GM19025 (cell line): ENCODE measurements at regions not wholly inside any gene's neighbourhood (a gene's known extent, or its start where the extent isn't known, plus 50 kb on each side); places are given as distances from the start of the nearest gene placed in this dataset.
A peak's percentile ranks its signal among the peaks of the same experiment; 100 is the strongest.
"Not testable (repeated sequence)": the region's sequence is repeated elsewhere in the genome, so short reads cannot be mapped to it uniquely, and the experiment has no call there.

ENCODE experiments used
- ATAC-seq: cut with Tn5 transposase; IDR thresholded peaks from one replicate; pipeline ENCODE4 v1.9.1; 2021; ENCODE audit warnings: mild to moderate bottlenecking, low read depth, moderate library complexity; ENCODE audit not compliant: unreplicated experiment

DNA sequence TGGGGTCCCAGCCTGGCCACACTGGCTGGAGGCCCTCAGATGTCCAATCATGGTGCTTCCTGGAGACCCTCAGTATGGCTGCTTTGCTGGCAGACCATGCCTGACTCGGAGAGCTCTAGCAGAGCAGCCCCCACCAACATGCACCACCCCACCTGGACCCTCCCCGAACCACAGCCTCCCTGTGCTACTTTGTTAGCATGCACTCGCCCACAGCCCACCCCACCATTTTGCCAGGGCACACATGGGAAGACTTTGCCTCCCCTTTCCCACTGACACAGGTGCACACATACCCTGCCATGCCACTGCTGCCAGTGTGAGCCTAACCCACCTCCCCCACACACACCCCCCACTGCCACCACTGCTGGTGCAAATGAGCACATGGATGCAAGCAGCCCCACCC is 497.5 kb upstream of the PBX1 start:
- ATAC-seq = no peak

DNA sequence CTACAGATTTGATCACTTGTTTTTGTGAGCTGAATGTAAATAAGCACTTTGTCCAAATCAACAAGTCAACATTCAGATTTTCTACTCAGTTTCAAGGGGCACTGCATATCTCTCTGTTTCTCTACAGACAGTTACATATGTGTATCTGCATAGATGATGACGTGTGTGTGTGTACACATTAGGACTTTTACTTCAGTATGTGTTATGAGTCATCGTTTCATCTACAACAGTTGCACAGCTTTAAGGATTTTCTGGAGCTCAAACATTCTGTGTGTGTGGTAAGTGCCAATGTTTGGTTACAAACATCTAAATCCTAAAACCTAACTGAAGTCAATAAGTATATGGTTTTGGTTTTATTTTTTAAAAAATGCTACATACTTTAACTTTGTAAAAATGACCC is 494.5 kb upstream of the PBX1 start:
- no peak for ATAC-seq

DNA sequence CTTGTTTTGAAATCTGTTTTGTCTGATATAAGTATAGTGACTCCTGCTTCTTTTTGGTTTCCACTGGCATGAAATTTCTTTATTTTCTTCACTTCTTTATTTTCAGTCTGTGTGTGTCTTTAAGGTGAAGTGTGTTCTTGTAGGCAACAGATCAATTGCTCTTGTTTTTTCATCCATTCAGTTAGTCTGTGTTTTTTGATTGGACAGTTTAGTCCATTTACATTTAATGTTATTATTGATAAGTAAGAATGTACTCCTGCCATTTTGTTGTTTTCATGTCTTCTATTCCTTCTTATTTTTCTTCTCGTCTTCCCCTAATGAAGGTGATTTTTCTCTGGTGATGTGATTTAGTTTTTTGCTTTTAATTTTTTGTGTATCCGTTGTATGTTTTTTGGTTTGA is 487.7 kb upstream of the PBX1 start:
- no peak for ATAC-seq

DNA sequence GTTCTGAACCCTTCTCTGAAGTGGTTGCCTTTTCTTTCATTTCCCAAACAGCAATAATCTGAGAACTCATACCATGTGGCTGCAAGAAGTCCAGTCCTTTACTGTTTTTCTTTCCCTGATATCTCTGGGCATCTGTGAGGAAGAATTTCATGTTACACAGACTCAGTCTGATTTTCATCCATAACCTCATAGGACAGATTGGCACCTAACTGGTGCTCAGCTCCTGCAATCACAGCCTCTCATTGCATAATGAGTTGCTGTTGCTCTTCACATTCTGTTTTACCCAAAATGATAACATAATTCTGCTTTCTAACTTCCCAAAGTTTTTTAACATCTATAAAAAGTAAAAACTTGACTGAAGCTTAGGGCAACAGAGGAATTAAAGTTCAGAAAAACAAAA is 472.2 kb upstream of the PBX1 start:
- no peak for ATAC-seq

DNA sequence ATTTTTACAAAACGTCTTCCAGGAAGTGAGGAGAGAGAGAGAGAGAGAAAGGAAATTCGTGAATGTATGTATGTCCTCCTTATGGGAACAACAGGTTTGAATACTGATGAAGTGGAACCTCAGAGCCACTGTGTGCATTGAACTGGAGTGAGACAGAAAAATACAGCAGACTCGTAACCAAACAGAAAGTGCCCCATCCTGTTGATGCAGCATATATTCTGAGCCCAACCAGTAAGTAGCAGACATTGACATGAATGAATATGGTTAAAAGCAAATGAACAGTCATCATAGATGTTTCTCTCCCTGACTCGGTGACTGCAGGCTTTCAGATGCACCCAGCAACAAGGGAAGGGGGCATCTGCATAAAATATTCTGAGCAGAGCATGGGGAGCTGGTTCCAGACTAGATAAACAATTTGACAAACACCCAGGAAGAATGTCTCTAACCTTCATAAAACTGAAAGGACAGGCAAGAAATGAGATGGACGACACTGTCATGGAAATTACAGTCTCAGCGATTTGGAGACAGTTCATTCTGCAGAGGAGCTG is 471.0 kb upstream of the PBX1 start:
- ATAC-seq = no peak

DNA sequence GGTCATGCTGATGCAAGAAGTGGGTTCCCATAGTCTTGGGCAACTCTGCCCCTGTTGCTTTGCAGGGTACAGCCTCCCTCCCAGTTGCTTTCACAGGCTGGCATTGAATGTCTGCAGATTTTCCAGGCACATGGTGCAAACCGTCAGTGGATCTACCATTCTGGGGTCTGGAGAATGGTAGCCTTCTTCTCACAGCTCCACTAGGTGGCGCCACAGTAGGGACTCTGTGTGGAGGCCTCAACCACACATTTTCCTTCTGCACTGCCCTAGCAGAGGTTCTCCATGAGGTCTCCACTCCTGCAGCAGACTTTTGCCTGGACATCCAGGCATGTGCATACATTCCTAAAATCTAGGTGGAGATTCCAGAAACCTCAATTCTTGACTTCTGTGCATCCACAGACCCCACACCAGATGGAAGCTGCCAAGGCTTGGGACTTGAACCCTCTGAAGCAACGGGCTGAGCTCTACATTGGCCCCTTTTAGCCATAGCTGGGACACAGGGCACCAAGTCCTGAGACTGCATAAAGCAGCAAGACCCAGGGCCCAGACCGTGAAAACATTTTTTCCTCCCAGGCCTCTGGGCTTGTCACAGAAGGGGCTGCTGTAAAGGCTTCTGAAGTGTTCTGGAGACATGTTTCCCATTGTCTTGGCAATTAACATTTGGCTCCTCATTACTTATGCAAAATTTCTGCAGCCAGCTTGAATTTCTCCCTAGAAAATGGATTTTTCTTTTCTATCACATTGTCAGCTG is 466.2 kb upstream of the PBX1 start:
- no peak for ATAC-seq

DNA sequence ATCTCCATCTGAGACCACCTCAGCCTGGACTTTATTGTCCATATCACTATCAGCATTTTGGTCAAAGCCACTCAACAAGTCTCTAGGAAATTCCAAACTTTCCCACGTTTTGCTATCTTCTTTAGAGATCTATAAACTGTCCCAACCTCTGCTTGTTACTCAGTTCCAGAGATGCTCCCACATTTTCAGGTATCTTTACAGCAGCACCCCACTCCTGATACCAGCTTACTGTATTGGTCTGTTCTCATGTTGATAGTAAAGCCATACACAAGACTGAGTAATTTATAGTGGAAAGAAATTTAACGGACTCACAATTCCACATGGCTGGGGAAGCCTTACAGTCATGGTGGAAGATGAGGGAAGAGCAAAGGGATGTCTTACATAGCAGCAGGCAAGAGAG is 465.4 kb upstream of the PBX1 start:
- ATAC-seq = no peak

DNA sequence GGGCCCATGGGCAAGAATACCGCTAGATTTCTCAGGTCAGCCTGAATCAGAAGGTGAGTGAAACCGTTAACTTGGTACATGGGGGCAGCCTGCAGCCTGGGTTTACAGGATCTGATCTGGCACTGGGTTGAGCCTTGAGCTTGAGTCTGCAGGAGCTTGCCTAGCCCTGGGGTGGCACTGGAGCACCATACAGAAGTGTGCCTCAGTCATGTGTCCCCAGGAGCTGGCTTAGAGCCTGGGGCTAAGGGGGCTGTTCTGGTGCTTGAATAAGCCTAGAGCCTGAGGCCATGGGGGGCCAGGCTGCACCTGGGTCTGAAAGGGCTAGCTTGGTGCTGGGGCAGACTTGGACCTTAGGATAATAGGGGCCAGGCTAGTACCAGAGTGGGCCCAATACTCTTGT is 457.2 kb upstream of the PBX1 start:
- no peak for ATAC-seq

DNA sequence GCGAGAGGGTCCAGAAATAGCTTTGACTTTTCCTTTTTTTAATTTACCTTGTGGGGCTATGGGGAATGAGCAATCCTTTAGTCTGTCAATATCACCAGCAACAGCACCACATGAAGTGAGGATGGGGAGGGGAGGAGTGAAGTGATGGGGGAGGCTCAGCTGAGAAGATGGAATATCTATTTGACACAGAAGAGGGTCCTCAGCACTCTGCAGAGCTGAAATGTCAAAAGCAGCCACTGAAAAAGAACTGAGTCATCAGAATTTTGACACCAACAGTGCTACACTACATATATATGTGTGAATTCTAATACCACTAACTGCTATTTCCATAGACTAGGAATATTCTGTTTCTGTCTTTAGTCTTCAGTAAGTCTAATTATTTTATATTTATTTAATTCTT is 427.0 kb upstream of the PBX1 start:
- no peak for ATAC-seq

DNA sequence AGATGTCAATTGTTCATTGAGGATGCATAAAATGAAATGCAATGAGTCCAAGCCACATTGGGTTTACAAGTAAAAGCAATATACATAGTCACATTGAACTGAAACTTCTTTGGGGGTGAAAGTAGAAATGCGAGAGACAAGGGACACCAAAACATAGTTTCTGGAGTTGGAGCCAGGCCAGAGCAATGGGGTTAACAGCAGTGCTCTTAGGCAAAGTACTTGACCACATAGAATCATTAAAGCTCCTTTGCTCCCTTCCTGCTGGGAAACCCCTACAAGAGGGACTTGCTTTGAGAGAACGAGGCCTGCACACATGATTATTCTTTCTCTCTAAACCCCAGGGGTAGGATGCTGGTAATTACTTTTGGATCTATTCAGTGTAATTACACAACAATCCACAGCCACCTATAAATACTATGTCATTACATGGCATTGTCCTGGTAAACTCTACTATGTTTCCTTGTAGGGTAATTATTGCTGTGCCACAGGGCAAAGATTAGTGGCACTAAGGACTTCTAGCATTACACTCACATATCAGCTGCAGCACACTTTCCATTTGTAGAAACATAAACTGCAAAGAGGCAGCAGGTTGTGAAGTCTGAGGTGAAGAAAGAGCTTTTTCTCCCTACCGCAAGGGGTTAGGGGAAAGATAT is 421.6 kb upstream of the PBX1 start:
- peak; percentile 57 for ATAC-seq

DNA sequence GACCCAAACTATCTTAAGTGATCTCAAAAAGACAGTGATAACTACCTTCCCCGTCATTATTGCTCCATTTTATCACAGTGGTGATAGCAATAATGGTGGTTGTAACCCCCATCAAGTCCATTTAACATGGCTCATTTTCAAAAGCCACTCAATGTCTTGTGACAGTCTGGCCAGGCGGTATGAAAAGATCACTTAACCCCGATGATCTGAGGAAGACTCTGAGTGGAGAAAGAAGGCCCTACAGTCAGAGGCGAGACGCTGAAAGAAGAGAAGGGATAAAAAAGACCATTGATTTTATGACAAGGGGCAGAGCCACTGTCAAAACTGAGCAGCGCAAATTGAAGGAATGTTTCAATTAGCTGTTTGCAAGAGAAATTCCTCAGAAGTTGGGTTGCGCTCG is 417.2 kb upstream of the PBX1 start:
- no peak for ATAC-seq

DNA sequence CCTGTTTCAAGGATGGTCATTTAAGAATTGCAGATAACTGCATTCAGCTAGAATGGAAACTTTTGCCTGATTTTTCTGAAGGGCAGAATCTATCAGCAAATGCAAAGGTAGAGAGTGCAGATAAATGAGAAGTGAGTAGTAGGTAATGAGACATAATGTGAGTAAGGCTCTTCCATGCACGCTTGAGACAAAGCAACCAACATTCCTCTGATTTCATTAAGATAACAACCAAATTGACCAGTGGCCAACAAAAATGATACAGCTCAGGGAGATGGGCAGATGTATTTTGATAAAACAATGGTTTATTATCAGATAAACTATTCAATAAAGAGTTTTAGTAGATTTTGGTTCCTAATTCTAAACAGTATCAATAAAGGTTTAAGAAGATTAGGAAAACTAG is 404.4 kb upstream of the PBX1 start:
- ATAC-seq = no peak

DNA sequence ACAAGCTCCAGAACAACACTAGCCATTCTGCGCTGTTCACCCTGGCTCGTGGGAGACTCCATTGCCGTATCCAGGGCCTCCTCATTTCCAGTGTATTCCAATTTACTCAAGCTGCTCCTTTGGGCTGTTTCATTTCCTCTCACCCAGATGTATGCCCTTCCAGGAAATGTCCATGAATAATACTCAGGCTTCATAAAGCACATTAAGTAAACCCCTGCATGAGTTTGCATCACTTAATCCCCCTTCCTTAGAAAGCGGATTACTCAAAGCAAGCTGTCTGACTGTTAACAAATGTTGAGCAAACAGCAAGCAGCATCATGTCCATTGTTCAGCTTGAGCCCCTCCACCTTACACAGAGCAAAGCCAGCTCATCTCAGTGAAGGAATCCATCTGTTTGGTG is 403.6 kb upstream of the PBX1 start:
- ATAC-seq = no peak

DNA sequence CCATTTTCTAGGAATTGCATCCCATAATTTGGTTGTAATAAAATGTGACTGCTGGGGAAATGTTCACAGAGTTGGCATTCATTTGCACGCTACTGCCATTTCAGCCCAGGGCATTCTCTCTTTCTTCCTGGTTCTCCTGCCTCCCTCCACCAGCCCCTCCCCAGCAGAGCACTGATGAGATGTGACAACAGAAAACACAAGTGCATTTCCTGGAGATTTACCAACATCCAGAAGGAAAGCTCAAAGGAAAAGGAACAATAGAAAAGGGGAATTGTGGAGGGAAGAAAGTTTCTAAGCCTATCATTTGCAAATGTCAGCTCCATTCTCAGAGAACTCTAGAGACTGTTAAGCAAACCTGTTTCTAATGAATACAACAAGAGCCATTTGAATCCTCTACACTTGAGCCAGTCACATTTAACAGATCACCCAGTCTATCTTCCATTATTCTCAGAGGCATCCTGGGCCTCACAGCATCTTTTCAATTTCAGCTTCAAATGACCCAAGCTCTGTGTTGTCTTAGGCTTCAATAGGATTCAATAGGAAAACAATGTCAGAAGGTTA is 395.6 kb upstream of the PBX1 start:
- ATAC-seq = no peak

DNA sequence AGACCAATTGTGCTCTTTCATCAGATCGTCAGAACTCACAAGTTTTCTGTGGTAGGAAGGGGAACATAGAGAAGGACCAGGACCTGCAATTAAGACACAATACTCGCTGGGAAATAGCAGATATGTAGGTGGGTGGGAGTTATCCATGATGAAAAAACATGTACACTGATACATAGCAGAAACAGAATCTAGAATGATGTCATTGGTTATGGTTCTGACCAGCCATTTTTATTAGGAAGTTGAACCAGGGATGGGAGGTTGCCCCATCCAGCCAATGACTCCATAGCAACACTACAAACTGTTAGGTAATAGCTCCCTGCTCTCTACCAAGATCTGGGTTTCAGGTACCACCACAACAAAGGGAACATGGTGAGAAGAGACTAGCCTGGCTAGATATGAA is 393.5 kb upstream of the PBX1 start:
- no peak for ATAC-seq

DNA sequence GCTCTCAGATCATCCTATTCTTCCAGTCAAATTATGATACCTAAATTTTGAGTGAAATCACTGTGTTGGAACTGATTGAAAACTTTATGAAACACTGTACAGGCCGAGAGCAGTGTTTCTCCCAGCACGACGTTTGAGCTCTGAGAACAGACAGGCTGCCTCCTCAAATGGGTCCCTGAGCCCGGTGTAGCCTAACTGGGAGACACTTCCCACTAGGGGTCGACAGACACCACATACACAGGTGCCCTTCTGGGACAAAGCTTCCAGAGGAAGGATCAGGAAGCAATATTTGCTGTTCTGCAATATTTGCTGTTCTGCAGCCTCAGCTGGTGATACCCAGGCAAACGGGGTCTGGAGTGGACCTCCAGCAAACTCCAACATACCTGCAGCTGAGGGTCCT is 392.5 kb upstream of the PBX1 start:
- ATAC-seq = not testable (repeated sequence)

DNA sequence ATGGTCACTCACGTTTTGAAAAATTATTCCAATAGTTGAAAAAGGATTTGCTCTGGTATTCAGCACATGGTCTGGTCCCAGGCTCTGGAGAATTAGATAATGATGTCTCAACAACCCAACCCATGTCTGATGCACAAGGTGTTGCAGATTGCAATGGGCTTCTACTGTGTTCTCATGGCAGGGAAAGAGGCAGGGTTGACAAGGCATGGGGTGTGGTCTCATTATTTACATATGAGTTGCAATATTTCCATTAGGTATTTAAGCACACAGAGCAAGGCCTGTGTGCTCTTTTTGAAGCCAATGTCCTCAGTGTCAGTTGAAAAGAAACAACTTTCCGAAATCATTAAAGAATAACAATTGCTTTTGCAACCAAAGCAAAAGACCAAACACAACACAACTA is 381.9 kb upstream of the PBX1 start:
- ATAC-seq = no peak

DNA sequence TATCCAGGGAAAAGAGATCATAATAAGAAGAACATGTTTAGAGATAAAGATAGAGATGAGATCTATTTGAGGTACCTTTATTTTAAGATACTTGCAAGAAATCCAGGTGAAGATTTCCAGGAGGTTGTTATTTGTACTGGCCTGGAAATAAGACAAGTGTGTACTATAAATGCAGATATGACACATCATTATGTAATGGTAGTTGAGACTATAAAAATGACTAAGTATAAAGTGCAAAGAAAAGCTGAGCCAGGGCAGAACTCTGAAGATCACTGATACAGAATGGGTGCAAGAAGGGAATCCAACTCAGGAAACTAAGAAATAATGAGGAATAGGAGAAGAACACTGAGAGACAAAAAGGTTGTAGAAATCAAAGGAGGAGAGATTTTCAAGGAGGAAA is 378.2 kb upstream of the PBX1 start:
- no peak for ATAC-seq

DNA sequence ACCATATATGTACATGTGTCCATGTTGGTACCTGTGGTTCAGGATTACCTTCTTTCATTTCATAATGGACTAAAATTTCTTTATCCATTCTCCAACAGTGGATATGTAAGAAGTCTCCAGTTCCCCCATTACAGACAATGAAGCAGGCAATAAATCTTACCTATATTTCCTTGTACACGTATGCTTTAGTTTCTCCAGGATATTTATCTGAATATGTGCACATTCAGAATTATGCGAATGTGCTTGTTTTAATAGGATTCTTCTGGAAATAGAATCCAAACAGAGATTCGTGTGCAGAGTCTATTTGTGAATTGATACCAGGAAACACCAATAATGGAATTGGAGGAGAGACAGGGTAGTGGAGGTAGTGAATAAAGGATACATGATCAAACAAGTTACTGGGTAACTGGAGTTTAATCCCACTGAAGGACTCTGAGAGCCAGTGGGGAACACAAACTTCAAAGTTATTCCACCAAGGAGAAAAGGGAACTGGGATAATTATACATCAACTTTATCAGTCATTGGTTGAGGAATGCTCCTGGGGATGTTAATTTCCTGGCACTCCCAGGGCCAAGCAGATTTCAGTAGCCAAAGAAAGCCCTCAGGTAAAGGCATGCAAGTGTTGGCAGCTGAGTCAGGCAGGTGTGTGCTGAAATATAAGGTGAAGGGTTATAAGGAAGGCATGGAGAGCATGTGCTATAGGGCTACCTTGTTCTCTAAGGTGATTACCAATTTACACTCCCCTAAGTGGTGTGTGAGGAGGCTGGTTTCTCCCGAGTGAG is 374.9 kb upstream of the PBX1 start:
- no peak for ATAC-seq

DNA sequence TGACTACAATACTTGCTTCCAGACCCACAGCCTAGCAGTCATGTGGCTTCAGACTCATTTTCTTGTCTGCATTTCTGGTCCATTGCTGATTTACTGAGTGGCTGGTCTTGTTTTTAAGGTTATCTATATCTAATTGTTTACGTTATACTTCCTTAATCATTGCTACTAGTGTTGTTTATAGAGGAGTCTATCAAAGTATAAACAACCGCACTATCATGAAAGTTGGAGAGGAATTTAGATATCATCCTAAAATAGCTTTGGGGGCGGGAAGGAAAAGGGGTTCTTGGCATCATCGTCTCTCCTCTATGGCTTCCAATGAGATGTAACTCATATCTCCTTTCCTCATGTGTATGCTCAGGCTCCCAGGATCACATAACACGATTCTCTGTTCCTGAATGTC is 372.1 kb upstream of the PBX1 start:
- no peak for ATAC-seq

DNA sequence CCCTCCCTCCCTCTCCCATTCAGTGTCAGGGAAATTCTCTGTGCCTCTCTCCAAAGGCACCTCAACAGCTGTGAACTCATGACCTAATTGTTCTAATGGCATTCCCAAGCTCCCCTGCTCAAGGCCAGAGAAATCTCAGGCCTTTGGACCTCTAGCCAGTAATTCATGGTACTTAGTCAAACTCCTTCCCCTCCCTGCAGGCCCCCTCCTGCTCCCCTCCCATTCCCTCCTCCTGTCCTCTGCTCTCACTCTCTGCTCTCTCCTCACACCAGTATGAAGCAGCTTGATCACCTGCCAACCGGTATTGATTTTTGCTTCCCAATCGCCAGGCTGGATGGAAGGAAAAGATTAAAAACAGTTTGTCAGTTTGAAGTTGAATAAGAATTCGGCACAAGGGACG is 370.5 kb upstream of the PBX1 start:
- no peak for ATAC-seq
